ENCODE measurements at regions not wholly inside any gene's neighbourhood (a gene's known extent, or its start where the extent isn't known, plus 50 kb on each side); places are given as distances from the start of the nearest gene placed in this dataset.

- no peak for DNase-seq
Measured at GRCh38 chr11:103668859-103669258, 367.6 kb upstream of the DDI1 start.

- no peak for DNase-seq
Measured at GRCh38 chr11:103671143-103671651, 365.2 kb upstream of the DDI1 start.

- no peak for DNase-seq
Measured at GRCh38 chr11:103673773-103674172, 362.7 kb upstream of the DDI1 start.

- DNase-seq = no peak
Measured at GRCh38 chr11:103676413-103676812, 360.0 kb upstream of the DDI1 start.

DNA sequence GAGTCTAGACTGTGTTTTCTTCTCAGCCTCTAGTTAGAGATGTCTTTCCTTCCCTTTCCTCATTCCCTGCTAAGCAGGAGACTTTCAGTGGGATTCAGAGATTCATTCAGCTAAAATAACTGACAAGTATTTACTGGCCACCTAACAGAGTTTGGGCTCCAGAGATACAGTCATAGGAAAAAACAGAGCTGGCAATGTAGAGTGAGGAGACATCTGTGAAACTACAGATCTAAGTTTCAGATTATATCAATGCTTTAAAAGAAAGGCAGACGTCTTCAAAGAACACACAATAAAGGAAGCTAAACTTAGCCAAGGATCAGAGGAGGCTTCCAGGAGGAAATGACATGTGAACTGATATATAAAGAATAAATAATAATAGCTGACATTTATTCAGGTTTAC lies 355.6 kb upstream of the DDI1 start:
- DNase-seq = no peak

DNA sequence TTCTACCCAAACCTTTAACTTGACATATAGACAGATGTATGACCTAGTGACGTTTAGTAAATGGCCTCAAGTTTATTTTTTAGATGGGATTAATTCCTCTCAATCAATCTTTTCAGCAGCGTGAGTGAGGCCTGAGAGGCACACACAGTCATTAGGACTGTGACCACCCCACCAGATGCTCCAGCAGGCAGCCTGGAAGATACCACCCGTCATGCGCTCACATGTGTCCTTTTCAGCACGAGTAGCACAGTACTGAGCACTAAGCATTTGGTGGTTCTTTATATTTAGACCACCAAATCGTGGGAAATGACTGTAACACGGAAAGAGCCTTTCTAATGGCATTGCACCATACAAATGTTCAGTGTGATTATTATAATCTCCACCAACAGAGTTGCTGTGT lies 354.6 kb upstream of the DDI1 start:
- DNase-seq = no peak

GRCh38 chr11:103682318-103683184 lies 353.9 kb upstream of the DDI1 start:
- peak; percentile 11 to 50 for DNase-seq

GRCh38 chr11:103683576-103683975 lies 352.9 kb upstream of the DDI1 start:
- no peak for DNase-seq

DNA sequence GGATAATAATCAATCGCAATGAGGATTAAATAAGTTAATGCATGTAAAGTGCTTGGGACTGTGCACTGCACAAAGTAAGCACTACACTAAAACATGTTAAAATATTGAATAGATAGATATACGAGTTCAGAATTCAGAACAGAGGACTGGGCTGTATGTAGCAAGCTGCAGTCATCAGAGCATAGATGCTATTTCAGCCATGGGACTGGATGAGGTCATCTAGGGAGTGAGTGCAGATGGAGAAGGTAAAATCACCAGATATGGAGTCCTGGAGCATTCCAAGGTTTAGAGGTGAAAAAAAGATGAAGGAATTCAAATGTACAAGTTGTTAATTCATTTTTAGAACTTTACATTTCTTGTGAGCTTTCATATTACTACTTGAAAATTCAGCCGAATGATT lies 347.5 kb upstream of the DDI1 start:
- DNase-seq = no peak

DNA sequence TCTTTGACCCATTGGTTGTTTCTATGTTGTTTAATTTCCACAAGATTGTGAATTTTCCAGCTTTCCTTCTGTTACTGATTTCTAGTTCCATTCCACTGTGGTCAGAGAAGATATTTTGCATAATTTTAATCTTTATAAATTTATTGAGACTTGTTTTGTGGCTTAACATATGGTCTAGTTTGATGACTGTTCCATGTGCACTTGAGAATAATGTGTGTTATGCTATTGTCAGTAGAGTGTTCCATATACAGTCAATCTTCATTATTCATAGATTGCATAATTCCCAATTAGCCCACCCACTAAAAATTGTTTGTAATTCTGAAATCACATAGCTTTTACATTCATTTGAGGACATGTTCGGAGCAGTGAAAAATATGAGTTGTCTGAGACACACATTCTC lies 346.1 kb upstream of the DDI1 start:
- DNase-seq = no peak

DNA sequence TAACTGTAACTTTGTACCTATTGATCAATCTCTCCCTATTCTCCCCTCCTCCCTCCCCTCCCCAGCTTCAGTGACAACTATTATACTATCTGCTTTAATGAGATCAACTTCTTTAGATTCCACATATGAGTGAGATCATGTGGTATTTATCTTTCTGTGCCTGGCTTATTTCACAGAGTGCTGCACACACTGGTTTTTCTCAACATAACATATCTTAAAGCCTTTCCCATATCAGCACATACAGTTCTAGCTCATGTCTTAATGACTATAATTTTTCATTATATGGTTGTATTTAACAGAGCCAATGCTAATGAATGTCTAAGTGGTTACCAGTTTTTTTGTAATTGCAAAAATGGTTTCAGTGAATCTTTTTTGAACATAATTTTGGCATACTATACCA lies 340.3 kb upstream of the DDI1 start:
- DNase-seq = no peak

DNA sequence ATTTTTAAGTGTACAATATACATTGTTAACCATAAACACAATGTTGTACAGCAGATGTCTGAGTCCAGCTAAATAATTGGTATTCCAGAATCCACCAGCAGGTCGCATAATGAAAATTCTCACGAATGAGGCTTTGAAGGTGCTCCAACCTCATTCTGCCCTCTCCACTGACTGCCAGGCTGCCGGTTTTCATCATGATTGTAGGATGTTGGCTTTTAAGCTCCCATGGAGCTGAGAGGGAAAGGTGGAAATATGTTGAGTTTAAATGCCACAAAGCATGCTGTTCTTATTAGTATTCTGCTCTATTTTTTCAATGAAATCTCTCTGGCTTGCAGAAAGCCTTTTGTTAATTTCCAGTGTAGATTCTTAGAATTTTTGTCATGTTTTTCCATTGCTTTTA lies 337.2 kb upstream of the DDI1 start:
- no peak for DNase-seq

DNA sequence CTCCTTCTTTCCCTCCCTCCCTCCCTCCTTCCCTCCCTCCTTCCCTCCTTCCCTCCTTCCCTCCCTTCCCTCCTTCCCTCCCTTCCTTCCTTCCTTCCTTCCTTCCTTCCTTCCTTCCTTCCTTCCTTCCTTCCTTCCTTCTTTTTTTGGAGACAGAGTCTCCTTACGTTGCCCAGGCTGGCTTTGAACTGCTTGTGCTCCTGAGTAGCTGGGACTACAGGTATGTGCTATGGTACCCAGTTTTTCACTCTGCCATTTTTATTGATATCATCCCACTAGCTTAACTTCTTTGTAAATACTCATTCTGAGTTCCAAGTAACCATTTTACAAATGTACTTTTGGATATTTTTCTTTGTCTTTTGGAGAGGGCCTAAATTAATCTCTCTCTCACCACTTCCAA lies 336.8 kb upstream of the DDI1 start:
- DNase-seq = no peak

DNA sequence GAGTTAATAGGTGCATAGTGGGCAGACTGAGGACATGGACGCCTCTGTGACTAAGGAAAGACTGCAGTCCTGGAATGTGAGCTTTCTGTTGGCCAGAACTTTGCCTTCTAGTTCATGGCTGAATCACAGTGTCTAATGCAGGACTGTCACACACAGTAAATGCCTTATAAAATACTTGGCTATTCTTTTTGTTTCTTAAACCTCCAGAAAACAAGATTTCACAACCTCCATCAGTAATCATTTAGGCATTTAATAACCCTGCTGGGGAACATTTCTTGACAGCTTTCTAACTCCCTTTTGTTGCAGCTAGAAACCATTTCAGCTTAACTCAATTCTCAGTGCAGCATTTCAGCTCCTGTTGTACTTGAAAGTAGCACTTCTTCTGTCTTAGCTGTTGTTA lies 335.8 kb upstream of the DDI1 start:
- no peak for DNase-seq

DNA sequence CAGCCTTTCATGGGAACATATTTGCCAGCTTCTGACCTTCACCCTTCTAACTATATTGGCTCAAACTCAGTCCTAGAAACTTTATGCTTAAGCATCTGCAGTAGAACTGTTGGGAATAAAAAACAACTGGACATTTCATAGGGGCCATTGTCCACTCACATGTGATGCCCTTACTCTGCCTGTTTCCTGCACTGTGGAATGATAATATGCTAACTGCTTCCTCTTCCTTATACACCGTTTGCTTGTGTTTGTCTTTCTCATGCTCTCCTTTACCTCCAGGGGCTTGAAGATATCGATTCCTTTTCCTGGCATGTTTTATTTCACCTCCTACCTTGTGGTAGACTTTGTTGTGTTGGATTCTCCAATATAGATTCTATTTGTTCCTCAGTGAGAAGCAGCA lies 333.0 kb upstream of the DDI1 start:
- DNase-seq = no peak

- DNase-seq = no peak
Measured at GRCh38 chr11:103703954-103704353, 332.5 kb upstream of the DDI1 start.

- no peak for DNase-seq
Measured at GRCh38 chr11:103705642-103706041, 330.8 kb upstream of the DDI1 start.

- no peak for DNase-seq
Measured at GRCh38 chr11:103709371-103709770, 327.1 kb upstream of the DDI1 start.

GRCh38 chr11:103714246-103714645 lies 322.2 kb upstream of the DDI1 start:
- no peak for DNase-seq

DNA sequence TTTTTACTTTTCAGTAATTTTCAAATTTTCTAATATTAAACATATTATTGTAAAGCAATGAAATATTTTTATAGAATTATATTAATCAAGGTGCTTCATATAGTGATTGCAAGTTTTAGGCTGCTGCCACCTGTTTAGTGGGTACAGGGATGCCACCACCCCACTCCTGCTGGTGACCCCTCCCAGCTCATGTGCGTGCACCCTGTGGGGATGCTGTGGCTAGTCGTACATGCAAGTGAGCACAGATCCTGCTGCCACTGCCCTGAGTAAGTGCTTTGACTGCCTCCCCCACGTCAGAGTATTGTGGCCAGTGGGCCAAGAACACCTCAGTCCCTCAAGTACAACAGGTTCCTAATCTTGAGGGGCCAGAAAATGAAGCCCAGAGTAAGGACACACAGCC lies 320.1 kb upstream of the DDI1 start:
- no peak for DNase-seq

- DNase-seq = no peak
Measured at GRCh38 chr11:103727262-103727661, 309.2 kb upstream of the DDI1 start.

DNA sequence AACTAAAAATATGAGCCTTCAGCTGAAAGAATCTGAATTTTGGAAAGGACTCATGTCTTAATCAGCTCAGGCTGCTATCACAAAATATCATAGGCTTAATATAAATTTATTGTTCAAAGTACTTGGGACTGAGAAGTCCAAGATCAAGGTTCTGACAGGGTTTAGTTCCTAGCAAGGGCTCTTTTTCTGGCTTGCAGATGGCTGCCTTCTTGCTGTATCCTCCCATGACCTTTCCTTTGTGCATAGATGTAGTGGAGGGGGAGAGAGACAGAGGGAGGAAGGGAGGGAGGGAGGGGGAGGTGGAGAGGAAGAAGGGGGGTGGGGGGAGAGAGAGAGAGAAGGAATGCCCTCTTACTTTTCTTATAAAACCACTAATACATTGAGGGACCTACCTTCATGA lies 306.8 kb upstream of the DDI1 start:
- no peak for DNase-seq

DNA sequence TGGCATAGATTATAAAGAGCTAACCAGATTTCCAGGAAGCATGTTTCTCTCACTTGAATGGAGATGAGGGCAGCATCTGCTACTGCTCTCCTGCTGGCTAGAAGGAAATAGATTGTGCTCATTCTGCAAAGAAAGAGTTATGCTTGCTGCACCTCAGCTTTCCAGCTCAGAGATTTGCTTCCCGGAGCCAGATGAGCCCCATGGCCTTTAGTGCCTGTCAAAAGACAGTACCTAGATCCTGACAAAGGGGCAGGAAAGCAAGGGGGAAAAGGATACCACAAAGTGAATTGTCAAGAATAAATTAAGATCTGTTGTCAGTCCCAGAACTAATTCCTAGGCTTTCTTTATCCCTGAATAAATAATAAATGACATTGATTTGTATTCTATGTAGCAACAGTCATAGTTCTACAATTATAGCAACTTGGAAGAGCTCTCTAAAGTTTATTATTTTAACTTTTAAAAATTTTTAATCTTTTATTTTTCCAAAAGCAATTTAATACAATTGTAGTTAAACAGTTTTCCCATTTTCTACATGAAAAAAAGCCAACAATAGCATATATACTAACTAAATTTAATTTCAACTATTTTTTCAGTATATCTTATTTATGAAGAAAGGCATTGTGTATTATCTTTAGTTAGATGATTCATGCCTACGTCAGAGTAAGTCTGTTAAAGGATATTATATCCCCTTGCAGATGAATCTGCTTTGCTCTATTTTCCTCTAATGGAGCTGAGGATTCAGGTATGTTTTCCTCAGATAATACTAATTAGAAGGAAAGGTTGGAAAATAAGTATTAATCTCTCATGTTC lies 306.1 kb upstream of the DDI1 start:
- no peak for DNase-seq

DNA sequence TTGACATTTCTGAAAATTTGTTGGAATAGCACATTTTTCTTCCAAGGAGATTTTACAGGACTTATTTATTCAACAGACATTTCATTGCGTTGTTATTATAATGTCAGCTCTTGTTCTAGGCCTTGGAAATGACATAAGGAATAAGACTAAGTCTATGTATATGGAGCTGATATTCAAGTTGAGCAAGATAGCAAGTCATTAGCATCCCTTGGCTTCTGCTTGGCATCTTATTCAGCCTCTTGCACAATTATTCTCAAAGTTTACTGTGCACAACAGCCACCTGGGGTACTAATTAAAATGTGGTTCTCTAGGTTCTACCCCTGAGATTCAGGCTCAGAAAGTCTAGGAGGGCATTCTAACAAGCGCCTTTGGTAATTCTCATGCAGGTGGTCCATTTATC lies 304.8 kb upstream of the DDI1 start:
- DNase-seq = no peak

All from inflammatory macrophage treated with lipopolysaccharide for 1 hour (primary cell).